Right lobe of liver (tissue), 6 donors: ENCODE measurements at regions not wholly inside any gene's neighbourhood (a gene's known extent, or its start where the extent isn't known, plus 50 kb on each side); places are given as distances from the start of the nearest gene placed in this dataset.

Source experiments
- ATAC-seq, 4 donors: fragments of 200-7000 bp; cut with Tn5 transposase; one replicate each; pipeline ENCODE4 v1.9.1; 2020; ENCODE audit warnings: mild to moderate bottlenecking in 4 of 4, moderate library complexity in 4 of 4
- DNase-seq, 3 donors: peaks; one replicate each; pipeline ENCODE4 v3.0.0-alpha.2; 2020
- H3K27ac ChIP-seq, 3 donors: fragments of 200-600 bp; one replicate each; pipeline ENCODE4 v1.8.0; 2022
- H3K27me3 ChIP-seq, 2 donors: fragments of 200-600 bp; one replicate each; pipeline ENCODE4 v1.8.0; 2022
- H3K36me3 ChIP-seq, 4 donors: fragments of 200-600 bp; sonication (generic) in 1 of 4; one replicate each; pipeline versions ENCODE4 v1.5.1 to v1.8.0; 2017 to 2022; ENCODE audit warnings: control low read depth in 1 of 4
- H3K4me1 ChIP-seq, 4 donors: fragments of 200-600 bp; sonication (generic) in 1 of 4; one replicate each; pipeline versions ENCODE4 v1.5.1 to v1.8.0; 2017 to 2022; ENCODE audit warnings: control low read depth in 1 of 4
- H3K4me3 ChIP-seq, 3 donors: fragments of 200-600 bp; one replicate each; pipeline ENCODE4 v1.8.0; 2022
- H3K9me3 ChIP-seq, 4 donors: fragments of 200-600 bp; sonication (generic) in 1 of 4; one replicate each; pipeline versions ENCODE4 v1.5.1 to v1.8.0; 2017 to 2022; ENCODE audit warnings: control low read depth in 1 of 4
- POLR2A ChIP-seq: fragments of 450-650 bp; IDR thresholded peaks from one replicate; pipeline ENCODE4 v1.6.1; 2017; ENCODE audit warnings: antibody characterized with exemption, mild to moderate bottlenecking
- WGBS: methylation state at CpG from one replicate; pipeline ENCODE4 v1.1.6; 2018; ENCODE audit warnings: low coverage, low lambda C conversion rate; ENCODE audit not compliant: insufficient coverage; ENCODE audit errors: missing lambda C conversion rate; 5-methylcytosine and 5-hydroxymethylcytosine counted together
- intact Hi-C, 2 donors: fragments of 100-400 bp; cut with DNase I; formaldehyde crosslinking; loops; one replicate each; pipeline versions ENCODE4 v1.11.2 to v1.14.1; 2022
- TF ChIP-seq, protein P1 (sequence below), 4 donors: fragments of 200-600 bp in 3 of 4; fragments of 450-650 bp in 1 of 4; IDR thresholded peaks; one replicate each; pipeline versions ENCODE4 v1.5.1 to v1.8.0; 2016 to 2022; ENCODE audit warnings: antibody characterized with exemption in 4 of 4, mild to moderate bottlenecking in 2 of 4
- donor health status: DM: no; HTN: yes; CAD: no.
- donor health status: DM: no; HTN: no; CAD: no.
- donor health status: DM: no; HTN: no; CAD: no.
- donor health status: DM: no; HTN: yes; CAD: no.
- donor health status: DM: no; HTN: yes; CAD: no.

- TF ChIP-seq, protein P1, sequence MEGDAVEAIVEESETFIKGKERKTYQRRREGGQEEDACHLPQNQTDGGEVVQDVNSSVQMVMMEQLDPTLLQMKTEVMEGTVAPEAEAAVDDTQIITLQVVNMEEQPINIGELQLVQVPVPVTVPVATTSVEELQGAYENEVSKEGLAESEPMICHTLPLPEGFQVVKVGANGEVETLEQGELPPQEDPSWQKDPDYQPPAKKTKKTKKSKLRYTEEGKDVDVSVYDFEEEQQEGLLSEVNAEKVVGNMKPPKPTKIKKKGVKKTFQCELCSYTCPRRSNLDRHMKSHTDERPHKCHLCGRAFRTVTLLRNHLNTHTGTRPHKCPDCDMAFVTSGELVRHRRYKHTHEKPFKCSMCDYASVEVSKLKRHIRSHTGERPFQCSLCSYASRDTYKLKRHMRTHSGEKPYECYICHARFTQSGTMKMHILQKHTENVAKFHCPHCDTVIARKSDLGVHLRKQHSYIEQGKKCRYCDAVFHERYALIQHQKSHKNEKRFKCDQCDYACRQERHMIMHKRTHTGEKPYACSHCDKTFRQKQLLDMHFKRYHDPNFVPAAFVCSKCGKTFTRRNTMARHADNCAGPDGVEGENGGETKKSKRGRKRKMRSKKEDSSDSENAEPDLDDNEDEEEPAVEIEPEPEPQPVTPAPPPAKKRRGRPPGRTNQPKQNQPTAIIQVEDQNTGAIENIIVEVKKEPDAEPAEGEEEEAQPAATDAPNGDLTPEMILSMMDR (IDR thresholded peaks at IDR 0.05), result no peak
- TF ChIP-seq POLR2A, result no peak
- intact Hi-C loops, result no loop called here
- ATAC-seq (no peak), DNase-seq (no peak)
- no peaks in the 10 kb centered on the region for H3K4me1 ChIP-seq
- H3K4me3 ChIP-seq, result no peak overlapping the region
- WGBS, result 78% methylated on average over 5 of the region's 8 CpGs
- no peaks in the 10 kb centered on the region for H3K9me3 ChIP-seq
- no peak overlapping the region for H3K27ac ChIP-seq
- no peaks in the 10 kb centered on the region for H3K27me3 ChIP-seq
- no peaks in the 10 kb centered on the region for H3K36me3 ChIP-seq
These were observed 794.0 kb downstream of the TBC1D22A start for GRCh38 chr22:47556473-47556872.

- intact Hi-C loops, result no loop called here
- DNase-seq, result no peak
- 67% methylated on average over 2 of the region's 7 CpGs for WGBS
- Histone ChIP-seq H3K4me3 (no peak overlapping the region), H3K36me3 (no peaks in the 10 kb centered on the region), H3K27me3 (no peaks in the 10 kb centered on the region), H3K9me3 (no peaks in the 10 kb centered on the region), H3K27ac (no peak overlapping the region), H3K4me1 (no peaks in the 10 kb centered on the region)
- no peak for ATAC-seq
- TF ChIP-seq POLR2A, result no peak
- TF ChIP-seq, protein P1 (IDR thresholded peaks at IDR 0.05), result no peak
These were observed 791.0 kb downstream of the TBC1D22A start for GRCh38 chr22:47553436-47553835.

- no peak for ATAC-seq
- intact Hi-C loops, result no loop called here
- Histone ChIP-seq H3K36me3 (no peaks in the 10 kb centered on the region), H3K4me1 (no peaks in the 10 kb centered on the region), H3K9me3 (no peaks in the 10 kb centered on the region), H3K4me3 (no peak overlapping the region), H3K27me3 (no peaks in the 10 kb centered on the region), H3K27ac (no peak overlapping the region)
- no peak for DNase-seq
- WGBS, result 66% methylated on average over 10 of the region's 16 CpGs
- TF ChIP-seq, protein P1 (IDR thresholded peaks at IDR 0.05), result no peak
- no peak for TF ChIP-seq POLR2A
These were observed 790.2 kb downstream of the TBC1D22A start for GRCh38 chr22:47552541-47553205.

GRCh38 chr22:47552024-47552423 lies 789.6 kb downstream of the TBC1D22A start:
- Histone ChIP-seq H3K27ac (no peak overlapping the region), H3K27me3 (no peaks in the 10 kb centered on the region), H3K4me1 (no peaks in the 10 kb centered on the region), H3K36me3 (no peaks in the 10 kb centered on the region), H3K9me3 (no peaks in the 10 kb centered on the region), H3K4me3 (no peak overlapping the region)
- TF ChIP-seq, protein P1 (IDR thresholded peaks at IDR 0.05), result no peak
- no peak for TF ChIP-seq POLR2A
- 33% methylated on average over 3 of the region's 3 CpGs for WGBS
- DNase-seq, result no peak
- intact Hi-C loops, result no loop called here
- no peak for ATAC-seq

GRCh38 chr22:47551431-47551775 lies 789.0 kb downstream of the TBC1D22A start:
- no peak for TF ChIP-seq POLR2A
- TF ChIP-seq, protein P1 (IDR thresholded peaks at IDR 0.05), result no peak
- H3K36me3 ChIP-seq, result no peaks in the 10 kb centered on the region
- no peak for ATAC-seq
- no peaks in the 10 kb centered on the region for H3K4me1 ChIP-seq
- no peak for DNase-seq
- intact Hi-C loops, result no loop called here
- H3K27me3 ChIP-seq, result no peaks in the 10 kb centered on the region
- WGBS, result 63% methylated on average over 7 of the region's 7 CpGs
- no peak overlapping the region for H3K27ac ChIP-seq
- no peaks in the 10 kb centered on the region for H3K9me3 ChIP-seq
- no peak overlapping the region for H3K4me3 ChIP-seq
